Hypothalamus (tissue), 51 donors: ENCODE measurements at regions not wholly inside any gene's neighbourhood (a gene's known extent, or its start where the extent isn't known, plus 50 kb on each side); places are given as distances from the start of the nearest gene placed in this dataset.

Experiments used
- DNase-seq, 51 donors: peaks; one replicate each; lab custom pipeline; 2025; lab: John Stamatoyannopoulos, UW

DNA sequence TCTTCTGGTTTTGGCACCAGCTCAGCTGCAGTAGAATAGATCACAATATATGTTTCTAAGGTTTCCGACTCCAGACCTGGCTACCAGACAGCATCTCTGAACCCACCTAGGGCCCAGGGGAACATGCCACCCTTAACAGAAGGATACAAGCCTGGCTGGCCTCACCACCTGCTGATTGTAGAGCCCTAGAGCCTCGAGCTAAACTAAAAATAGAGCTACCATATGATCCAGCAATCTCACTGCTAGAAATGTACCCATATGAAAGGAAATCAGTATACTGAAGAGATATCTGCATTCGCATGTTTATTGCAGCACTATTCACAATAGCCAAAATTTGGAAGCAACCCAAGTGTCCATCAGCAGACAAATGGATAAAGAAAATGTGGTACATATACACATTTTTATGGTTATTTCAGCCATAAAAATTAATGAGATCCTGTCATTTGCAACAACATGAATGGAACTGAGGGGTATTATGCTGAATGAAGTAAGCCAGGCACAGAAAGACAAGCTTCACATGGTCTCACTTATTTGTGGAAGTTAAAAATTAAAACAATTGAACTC is 242.4 kb upstream of the SLC39A10 start:
- DNase-seq: no peak

DNA sequence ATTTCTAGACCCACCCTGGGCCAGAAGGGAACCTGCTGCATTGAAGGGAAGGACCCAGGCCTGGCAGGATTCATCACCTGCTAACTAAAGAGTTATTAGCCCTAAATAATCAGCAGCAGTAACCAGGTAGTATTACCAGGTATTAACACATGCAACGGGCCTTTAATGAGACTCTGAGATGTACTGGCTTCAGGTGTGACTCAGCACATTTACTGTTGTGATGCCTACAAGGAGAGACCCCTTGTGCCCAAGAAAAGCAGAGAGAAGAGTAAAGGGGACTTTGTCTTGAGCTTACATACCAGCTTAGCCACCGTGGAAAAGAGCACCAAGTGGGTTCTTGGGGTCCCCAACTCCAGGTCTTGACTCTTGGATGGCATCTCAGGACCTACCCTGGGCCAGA is 243.1 kb upstream of the SLC39A10 start:
- DNase-seq: no peak

DNA sequence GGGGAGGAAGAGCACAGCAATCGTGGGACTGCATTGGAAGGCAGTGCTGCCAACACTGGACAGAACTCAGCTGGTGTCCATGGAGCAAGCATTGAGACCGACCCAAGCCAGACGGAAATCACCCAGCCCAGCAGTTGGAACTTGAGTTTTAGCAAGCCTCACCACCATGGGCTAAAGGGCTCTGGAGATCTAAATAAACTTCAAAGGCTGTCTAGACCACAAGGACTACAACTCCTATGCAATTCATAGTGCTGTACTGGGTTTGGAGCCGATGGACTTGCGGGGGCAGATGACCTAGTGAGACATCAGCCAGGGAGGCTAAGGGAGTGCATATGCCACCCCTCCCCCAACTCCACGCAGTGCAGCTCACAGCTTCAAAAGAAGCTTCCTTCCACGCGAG is 243.6 kb upstream of the SLC39A10 start:
- DNase-seq: no peak

DNA sequence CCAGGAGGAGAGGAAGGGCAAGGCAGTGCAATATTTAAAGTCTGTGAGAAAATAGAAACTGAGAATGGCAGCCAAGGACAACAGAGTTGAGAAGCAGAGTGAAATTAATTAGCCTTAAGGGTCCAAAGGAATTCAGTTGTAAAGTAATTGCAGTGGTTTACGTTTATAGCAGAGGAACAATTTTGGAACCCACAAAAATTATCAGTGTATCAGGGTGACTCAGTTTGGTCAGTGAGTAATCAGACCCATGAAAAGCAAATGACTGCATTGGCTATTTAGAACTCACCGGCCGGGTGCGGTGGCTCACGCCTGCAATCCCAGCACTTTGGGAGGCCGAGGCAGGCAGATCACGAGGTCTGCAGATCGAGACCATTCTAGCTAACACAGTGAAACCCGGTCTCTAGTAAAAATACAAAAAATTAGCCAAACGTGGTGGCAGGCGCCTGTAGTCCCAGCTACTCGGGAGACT is 245.8 kb upstream of the SLC39A10 start:
- no peak for DNase-seq

DNA sequence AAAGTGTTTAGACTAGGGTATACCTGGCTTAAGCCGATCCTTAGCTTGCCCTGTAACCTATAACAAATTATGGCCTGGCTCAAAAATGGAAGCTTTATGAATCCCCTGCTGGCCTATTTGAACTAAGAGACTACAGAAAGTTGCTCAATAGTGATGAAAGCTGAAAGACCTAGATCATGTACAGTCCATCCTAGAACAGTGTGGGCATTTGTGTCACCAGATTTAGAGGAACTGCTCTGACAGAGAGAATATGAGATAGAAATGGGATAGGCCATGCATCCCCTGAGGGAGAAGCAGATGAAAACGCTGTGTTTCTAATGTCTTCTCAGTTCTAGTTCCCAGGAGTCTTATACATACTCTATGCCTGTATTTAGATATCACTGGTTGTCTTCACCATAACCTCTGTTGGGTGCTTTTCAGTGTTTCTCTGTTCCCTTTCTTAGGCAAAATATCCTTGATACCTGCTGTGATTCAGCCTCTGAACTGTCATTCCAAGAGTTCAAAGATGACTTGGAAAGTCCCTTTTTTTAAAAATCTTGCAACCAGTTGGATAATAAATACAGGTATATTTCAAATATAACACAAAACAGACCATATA is 246.9 kb upstream of the SLC39A10 start:
- DNase-seq: no peak

DNA sequence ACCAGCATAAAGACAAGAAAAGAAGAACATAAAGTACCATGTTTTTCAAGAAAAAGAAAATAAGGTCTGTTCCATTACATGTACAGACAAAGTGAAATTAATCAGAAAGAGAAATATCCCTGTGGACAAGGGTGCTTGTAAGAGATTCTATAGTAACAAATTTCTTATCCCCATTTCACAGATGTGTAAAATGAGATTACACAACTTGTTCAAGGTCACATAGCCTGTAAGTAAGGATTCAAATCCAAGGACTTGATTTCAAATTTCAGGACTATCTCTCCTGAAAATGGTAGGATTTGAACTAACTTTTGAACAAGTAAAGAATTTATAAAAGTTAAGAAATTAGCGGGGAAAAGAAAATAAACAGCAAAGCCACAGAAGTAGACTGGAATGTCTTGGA is 248.2 kb upstream of the SLC39A10 start:
- DNase-seq: no peak

DNA sequence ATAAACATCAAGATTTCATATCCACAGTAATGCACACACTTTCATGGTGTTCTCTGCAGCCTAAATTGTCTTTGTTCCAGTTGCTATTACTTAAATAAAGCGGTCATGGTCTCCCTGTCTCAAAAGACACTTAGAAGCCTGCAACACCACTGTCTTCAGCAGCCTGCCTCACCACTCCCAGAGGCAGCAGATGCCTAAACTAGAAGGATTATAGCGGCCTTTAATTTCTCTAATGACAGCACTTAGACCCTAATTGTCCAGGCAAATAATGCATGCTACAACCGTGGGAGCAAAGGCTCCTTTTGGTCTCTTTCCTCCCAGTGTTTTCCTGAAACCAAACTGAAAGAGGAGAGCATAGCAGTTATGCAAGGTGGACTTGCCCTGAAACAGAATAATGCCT is 248.8 kb upstream of the SLC39A10 start:
- no peak for DNase-seq

DNA sequence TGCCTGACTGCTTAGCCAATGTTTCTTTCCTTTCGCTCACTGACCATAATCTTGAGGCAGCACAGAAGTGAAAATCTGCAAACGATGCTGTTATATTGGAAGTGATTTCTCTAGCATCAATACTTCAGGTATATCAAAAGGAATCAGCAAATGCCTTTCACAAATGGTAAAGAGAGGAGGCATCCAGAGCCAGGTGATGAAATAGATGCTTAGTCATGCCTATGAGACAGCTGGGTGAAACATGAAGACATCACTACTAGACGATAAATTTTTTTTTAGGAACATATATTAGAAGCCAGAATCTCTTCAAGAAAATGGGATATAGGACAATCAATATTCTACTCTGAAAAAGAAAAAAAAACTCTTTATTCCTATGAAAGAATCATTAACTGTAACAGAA is 249.2 kb upstream of the SLC39A10 start:
- DNase-seq: no peak

DNA sequence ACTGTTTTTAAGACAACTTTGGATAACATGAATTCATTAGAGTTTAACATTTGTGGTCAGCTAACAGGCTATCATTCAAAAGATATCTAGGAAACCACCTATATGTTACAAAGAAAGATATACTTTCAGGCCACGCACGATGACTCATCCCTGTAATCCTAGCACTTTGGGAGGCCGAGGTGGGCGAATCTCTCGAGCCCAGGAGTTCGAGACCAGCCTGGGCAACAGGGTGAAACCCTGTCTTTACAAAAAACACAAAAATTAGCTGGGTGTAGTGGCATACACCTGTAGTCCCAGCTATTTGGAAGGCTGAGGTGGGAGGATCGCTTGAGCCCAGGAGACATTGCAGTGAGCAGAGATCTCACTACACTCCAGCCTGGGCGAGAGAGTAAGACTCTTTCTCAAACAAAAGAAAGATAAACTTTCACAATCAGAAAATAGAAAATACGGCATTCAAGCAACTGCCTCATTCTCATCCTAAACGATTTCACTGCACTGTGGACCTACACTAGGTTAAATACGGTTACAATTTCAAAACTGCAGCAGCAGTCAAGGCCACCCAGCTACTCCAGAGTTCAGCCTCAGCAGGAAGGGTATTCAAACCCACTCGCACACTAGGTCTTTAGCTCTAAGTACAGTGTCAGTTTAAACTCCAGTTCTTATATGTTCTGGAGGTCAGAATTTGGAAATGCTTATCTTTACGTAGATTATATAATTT is 250.0 kb upstream of the SLC39A10 start:
- DNase-seq: no peak

DNA sequence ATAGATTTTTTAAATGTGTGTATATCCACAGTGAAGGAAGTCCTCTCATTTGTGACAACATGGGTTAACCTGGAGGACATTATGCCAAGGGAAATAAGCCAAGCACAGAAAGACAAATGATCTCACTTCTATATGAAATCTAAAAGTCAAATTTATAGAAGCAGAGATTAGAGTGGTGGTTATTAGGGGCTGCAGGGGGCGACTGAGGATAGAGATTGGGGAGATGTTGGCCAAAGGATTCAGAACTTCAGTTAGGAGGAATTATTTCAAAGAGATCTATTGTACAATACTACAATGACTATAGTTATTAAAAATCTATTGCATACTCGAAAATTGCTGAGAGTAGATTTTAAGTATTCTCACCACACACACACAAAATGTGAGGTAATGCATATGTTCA is 252.4 kb upstream of the SLC39A10 start:
- DNase-seq: no peak

DNA sequence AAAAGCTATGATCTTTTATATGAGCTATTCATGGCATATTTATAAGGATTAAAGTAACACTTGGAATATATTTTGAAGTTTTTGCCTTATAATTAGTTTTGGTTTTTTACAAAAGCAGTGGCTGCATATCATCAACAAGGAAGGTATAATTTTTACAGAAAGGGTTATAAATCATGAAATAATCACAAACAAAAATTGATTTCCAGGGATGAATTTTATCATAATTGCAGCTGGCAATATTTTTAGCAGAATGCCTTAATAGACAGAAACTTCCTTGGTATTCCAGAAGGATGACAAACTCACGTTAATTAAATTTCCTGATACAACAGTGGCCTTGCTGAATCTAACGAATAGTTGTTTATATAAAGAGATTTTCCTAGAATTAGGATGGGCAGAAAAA is 260.5 kb upstream of the SLC39A10 start:
- no peak for DNase-seq

DNA sequence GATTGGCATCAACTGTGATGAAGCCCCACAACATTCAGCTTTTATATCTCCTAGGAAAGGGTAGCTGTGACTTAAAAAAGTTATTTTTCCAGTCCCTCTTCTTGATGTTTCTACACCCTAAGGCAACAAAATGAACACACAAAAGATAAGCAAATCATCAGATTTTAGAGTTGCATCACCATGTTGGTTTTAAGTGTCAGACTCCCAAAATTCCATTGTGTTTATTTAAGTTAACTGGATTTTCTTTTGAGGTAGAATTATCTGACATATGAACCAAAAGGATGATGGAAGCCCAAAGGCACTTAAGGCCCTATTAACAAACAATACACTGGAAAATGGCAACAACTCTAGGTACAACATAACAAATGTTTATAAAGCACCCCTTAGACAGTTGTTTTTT is 261.7 kb upstream of the SLC39A10 start:
- no peak for DNase-seq

DNA sequence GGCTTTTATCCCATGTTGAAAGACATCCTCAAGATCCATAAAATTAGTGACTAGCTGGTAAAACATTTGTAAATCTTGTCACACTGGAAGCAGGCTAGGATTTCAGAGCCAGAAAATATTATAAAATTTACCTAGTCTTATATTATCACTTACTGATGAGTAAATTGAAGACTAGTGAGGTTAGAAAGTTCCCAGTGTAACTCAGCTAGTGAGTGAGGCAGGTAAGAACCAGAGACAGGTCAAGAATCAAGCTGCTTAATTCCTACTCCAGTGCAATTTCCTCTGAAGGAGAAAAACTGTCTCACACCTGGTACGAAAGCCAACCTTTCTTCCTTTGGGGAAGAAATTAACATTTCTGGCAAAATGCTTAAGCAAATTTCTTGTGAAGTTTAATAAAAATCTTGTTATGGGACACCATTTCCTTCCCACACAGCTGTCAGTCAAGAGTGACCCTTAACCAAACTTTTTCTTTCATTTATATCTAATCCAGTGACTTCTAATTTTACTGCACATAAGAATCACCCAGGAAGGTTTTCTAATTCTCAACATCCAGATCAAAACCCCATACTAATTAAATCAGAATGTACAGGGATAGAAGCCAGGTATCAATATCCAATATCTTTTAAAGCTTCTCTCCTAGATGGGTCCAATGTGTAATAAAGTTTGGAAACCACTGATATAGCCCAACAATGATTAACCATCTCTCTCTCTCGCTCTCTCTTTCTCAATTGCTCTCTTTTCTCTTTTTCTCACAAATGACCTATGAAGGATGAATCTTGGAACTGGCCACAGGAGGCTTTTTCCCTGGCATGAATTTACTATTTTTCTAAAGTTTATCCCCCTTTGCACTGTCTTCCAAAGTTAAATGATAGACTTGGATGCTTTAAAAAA is 264.3 kb upstream of the SLC39A10 start:
- no peak for DNase-seq

DNA sequence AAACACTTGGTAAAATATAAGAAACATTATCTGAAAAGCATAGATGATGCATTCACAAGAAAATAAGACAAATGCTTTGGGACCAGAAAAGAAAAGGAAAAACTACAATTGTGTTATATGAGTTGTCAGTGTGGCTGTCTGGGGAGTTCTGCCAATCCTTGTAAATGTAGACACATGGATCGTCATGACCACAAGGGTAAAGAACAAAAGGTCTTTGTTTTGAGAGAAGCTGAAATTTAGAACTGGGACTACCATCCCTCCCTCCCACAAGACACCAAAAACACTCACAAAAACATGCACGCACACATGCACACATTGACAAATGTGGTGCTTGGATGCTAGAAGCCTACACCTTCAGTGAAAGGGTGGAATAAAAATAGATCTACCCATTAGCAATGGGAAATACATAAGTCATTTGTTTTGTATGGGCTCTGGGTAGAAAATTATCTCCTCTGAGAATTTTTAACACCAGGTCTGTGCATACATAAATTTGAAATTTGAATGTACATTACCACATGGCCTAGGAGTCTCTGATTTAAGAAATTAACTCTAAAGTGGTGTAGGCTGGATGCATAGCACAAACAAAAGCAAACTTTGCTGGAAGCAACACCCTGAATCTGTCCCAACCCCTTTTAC is 266.2 kb upstream of the SLC39A10 start:
- DNase-seq: peak in 8 of 51 donors; percentile 2 to 48 (median 6)

DNA sequence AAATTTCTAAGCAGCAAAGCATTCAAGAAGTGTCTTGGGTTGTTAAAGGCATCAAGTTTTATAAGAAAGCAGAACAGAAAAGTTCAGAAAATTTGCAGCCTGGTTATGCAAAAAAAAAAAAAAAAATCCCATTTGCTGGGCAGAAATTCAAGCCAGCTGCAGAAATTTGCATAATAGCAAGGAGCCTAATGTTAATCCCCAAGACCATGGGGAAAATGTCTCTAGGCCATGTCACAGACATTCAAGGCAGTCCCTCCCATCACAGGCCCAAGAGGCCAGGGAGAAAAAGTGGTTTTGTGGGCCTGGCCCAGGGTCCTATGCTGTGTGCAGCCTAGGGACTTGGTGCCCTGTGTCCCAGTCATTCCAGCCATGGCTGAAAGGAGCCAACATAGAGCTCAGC is 269.0 kb upstream of the SLC39A10 start:
- no peak for DNase-seq

DNA sequence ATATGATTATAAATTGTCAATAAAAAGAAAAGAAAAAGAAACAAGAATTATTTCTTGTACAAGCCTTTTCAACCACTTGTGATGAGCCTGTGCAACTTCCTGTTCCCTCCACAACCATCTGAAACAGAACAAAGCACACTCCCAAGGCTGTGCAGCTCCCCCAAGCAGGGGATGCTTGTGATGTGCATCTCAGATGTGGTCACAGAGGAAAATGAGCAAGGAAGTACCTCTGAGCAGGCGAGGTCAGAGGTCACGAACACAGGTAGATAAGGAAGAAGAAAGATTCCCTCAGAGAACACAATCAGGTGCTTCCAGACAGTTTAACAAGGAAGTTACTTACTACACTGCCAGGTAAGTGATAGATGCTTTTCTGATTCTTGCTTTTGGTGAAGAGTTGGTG is 274.8 kb upstream of the SLC39A10 start:
- no peak for DNase-seq

DNA sequence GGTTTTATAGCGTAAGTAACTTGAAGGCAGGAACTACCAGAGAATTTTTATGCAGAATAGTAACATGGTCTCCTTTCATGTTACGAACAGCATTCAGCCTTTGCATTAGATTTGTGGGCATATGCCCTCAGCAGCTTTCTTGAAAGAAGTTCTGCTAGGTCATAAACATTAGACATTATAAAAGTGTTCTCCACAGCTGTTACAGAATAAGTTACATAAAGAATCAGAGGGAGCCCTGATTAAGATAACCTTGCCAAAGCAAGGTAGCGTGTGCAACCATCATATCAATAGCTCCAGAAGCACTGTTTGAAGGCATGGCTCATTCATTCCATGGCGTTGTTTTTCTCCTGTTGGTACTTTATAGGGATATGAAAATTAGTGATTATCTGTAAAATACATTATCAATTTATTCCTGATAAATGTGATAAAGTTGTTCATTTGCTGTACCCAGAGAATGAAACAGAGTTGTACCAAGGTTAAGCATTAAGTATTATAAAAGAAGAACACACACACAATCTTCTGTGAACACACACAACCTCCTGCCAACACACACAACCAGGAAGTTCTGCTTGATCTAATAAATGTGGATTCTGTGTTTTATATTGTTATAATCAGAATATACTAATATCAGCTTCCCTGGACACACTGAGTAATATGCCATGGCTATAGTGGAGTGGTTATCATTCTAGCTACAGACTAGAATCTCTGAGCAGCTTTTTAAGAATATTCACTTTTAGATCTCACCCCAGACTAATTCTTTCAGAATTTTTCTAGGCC is 286.7 kb upstream of the SLC39A10 start:
- no peak for DNase-seq

DNA sequence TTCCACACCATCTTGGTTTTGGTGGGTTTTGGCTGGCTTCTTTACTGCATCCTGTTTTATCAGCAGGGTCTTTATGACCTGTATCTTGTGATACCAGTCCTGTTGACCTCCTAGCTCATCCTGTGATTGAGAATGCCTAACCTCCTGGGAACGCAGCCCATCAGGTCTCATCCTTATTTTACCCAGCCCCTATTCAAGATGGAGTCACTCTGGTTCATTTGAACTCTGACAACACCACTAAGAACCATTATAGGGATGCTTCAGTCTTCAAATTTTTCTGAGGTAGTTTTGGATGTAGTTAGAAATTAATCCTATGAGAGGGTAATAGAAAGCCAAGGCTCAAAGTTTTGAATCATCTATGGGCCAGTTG is 287.8 kb upstream of the SLC39A10 start:
- DNase-seq: no peak

DNA sequence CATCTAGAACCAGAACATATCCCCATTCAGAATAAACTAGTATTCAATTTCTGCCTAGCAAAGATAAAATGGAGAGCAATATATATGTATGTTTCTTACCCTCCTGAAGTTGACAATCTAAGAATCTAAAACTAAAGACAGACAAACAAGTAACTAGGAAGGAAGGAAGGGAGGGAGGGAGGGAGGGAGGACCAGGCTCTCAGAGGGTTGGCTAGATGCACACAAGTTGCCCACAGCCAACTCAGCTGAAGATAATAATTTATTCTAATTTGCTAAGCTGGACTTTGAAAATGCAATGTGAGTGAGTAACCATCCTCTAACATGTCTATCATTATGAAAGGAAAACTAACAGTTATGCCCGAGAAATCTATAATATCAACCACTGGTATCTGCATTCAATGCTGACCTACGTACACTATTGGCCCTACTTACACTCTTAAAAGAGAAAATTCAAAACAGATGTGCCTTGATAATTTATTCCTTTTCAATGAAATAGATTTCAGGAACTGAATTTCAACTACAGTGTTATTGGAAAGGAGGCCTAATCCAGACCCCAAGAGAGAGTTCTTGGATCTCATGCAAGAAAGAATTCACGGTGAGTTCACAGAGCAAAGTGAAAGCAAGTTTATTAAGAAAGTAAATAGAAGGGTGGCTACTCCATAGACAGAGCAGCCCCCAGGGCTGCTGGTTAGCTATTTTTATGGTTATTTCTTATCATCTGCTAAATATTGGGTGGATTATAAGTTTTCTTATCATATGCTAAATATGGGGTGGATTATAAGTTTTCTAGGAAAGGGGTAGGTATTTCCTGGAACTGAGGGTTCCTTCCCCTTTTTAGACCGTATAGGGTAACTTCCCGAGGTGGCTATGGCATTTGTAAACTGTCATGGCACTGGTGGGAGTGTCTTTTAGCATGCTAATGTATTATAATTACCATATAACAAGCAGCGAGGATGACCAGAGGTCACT is 288.5 kb upstream of the SLC39A10 start:
- DNase-seq: no peak
